OCI-LY1 (cell line): ENCODE measurements at regions not wholly inside any gene's neighbourhood (a gene's known extent, or its start where the extent isn't known, plus 50 kb on each side); places are given as distances from the start of the nearest gene placed in this dataset.

ENCODE experiments used
- EZH2 ChIP-seq: fragments of 200-600 bp; sonication (generic), shearing (Covaris generic); IDR thresholded peaks from 2 replicates; pipeline ENCODE4 v1.8.0; 2017; ENCODE audit warnings: borderline replicate concordance, mixed run types, mild to moderate bottlenecking, antibody characterized with exemption, low read length, moderate library complexity, mixed read lengths
- TF ChIP-seq, protein P1 (sequence below): fragments of 200-600 bp; sonication (generic), shearing (Covaris generic); IDR thresholded peaks from 2 replicates; pipeline ENCODE4 v1.5.1; 2017; ENCODE audit warnings: mild to moderate bottlenecking, antibody characterized with exemption, low read length, moderate library complexity, mixed read lengths

DNA sequence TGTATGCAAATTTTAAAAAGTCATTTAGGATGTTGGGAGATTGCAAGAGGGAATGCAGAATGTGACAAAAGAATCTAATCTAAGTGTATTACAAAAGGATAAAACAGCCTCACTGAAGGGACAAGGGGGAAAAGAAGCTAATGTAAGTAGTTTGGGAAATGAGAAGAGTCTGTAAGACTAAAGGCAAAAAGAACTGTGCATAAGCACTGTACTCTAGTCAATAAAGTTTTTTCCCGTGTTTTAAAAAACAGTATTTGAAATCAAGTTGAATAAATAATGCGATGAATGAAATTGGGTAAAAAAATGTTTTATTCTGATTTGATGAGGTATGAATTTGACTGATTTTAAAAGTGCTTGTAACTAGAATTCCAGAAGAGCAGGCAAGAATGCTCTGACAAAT lies 149.8 kb downstream of the VEGFA start:
- TF ChIP-seq, protein P1, sequence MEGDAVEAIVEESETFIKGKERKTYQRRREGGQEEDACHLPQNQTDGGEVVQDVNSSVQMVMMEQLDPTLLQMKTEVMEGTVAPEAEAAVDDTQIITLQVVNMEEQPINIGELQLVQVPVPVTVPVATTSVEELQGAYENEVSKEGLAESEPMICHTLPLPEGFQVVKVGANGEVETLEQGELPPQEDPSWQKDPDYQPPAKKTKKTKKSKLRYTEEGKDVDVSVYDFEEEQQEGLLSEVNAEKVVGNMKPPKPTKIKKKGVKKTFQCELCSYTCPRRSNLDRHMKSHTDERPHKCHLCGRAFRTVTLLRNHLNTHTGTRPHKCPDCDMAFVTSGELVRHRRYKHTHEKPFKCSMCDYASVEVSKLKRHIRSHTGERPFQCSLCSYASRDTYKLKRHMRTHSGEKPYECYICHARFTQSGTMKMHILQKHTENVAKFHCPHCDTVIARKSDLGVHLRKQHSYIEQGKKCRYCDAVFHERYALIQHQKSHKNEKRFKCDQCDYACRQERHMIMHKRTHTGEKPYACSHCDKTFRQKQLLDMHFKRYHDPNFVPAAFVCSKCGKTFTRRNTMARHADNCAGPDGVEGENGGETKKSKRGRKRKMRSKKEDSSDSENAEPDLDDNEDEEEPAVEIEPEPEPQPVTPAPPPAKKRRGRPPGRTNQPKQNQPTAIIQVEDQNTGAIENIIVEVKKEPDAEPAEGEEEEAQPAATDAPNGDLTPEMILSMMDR, result no peak
- no peak for TF ChIP-seq EZH2
